Colonic mucosa (tissue), 4 donors: ENCODE measurements at regions not wholly inside any gene's neighbourhood (a gene's known extent, or its start where the extent isn't known, plus 50 kb on each side); places are given as distances from the start of the nearest gene placed in this dataset.
"Not testable (repeated sequence)": the region's sequence is repeated elsewhere in the genome, so short reads cannot be mapped to it uniquely, and the experiment has no call there.

Source experiments
- DNase-seq: peaks from one replicate; pipeline ENCODE4 v3.0.0-alpha.2; 2020
- H3K27ac ChIP-seq: fragments of 200-600 bp; one replicate; pipeline ENCODE4 v1.8.0; 2021
- H3K27me3 ChIP-seq: fragments of 200-600 bp; one replicate; pipeline ENCODE4 v1.8.0; 2021
- H3K36me3 ChIP-seq: fragments of 200-600 bp; one replicate; pipeline ENCODE4 v1.8.0; 2021
- H3K4me1 ChIP-seq: fragments of 200-600 bp; one replicate; pipeline ENCODE4 v1.8.0; 2021; ENCODE audit warnings: mild to moderate bottlenecking
- H3K4me3 ChIP-seq: fragments of 200-600 bp; one replicate; pipeline ENCODE4 v1.8.0; 2021
- H3K9ac ChIP-seq, 2 donors: one replicate each; pipeline ENCODE4 v1.7.0; 2013; ENCODE audit warnings: control low read depth in 2 of 2, low read depth in 2 of 2, low read length in 2 of 2
- H3K9me3 ChIP-seq: fragments of 200-600 bp; one replicate; pipeline ENCODE4 v1.8.0; 2021
- intact Hi-C: fragments of 100-400 bp; cut with DNase I; formaldehyde crosslinking; loops from one replicate; pipeline ENCODE4 v1.14.1; 2022
- TF ChIP-seq, protein P1 (sequence below): fragments of 200-600 bp; IDR thresholded peaks from one replicate; pipeline ENCODE4 v1.8.0; 2022; ENCODE audit warnings: antibody characterized with exemption, mild to moderate bottlenecking
- donor health status: healthy.
- donor health status: DM: no; HTN: no; CAD: no.
- donor health status: DM: no; HTN: no; CAD: no.

DNA sequence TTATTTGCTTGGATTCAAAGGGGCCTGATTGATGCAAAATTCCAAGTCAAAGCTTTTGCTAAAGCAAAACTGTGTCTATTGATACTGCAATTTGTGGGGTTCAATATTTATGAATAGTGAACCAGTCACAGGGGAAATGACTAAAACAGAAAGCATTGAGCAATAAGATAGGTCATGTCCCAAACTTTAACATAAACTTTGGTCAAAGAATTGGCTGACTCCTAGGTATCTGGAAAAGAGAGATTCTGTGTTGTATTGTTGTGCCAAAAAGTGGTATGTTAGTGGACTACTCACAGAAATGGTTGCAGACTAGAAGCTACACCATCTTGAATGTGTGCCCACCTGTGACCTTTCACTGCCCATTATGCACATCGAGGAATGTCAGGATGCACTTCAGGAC lies 585.5 kb upstream of the RGMB start:
- Histone ChIP-seq H3K9ac (no peak overlapping the region), H3K9me3 (no peaks in the 10 kb centered on the region), H3K27ac (no peak overlapping the region), H3K27me3 (no peaks in the 10 kb centered on the region), H3K36me3 (no peaks in the 10 kb centered on the region), H3K4me3 (no peak overlapping the region), H3K4me1 (no peaks in the 10 kb centered on the region)
- no peak for DNase-seq
- TF ChIP-seq, protein P1, sequence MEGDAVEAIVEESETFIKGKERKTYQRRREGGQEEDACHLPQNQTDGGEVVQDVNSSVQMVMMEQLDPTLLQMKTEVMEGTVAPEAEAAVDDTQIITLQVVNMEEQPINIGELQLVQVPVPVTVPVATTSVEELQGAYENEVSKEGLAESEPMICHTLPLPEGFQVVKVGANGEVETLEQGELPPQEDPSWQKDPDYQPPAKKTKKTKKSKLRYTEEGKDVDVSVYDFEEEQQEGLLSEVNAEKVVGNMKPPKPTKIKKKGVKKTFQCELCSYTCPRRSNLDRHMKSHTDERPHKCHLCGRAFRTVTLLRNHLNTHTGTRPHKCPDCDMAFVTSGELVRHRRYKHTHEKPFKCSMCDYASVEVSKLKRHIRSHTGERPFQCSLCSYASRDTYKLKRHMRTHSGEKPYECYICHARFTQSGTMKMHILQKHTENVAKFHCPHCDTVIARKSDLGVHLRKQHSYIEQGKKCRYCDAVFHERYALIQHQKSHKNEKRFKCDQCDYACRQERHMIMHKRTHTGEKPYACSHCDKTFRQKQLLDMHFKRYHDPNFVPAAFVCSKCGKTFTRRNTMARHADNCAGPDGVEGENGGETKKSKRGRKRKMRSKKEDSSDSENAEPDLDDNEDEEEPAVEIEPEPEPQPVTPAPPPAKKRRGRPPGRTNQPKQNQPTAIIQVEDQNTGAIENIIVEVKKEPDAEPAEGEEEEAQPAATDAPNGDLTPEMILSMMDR, result no peak
- intact Hi-C loops, result no loop called here

DNA sequence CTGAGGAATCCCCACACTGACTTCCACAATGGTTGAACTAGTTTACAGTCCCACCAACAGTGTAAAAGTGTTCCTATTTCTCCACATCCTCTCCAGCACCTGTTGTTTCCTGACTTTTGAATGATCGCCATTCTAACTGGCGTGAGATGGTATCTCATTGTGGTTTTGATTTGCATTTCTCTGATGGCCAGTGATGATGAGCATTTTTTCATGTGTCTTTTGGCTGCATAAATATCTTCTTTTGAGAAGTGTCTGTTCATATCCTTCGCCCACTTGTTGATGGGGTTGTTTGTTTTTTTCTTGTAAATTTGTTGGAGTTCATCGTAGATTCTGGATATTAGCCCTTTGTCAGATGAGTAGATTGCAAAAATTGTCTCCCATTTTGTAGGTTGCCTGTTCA lies 583.1 kb upstream of the RGMB start:
- H3K9ac ChIP-seq, H3K4me3 ChIP-seq, H3K27ac ChIP-seq, H3K9me3 ChIP-seq, H3K36me3 ChIP-seq, H3K27me3 ChIP-seq, intact Hi-C loops, DNase-seq, H3K4me1 ChIP-seq: not testable (repeated sequence)

GRCh38 chr5:98193921-98194760 lies 579.3 kb upstream of the RGMB start:
- Histone ChIP-seq H3K9ac (no peak overlapping the region), H3K9me3 (no peaks in the 10 kb centered on the region), H3K4me1 (no peaks in the 10 kb centered on the region), H3K4me3 (no peak overlapping the region), H3K27ac (no peak overlapping the region), H3K27me3 (no peaks in the 10 kb centered on the region), H3K36me3 (no peaks in the 10 kb centered on the region)
- DNase-seq, result no peak
- intact Hi-C loops, result no loop called here
- TF ChIP-seq, protein P1, result no peak

GRCh38 chr5:98200726-98201541 lies 572.5 kb upstream of the RGMB start:
- no peak overlapping the region for H3K9ac ChIP-seq
- intact Hi-C loops, result no loop called here

DNA sequence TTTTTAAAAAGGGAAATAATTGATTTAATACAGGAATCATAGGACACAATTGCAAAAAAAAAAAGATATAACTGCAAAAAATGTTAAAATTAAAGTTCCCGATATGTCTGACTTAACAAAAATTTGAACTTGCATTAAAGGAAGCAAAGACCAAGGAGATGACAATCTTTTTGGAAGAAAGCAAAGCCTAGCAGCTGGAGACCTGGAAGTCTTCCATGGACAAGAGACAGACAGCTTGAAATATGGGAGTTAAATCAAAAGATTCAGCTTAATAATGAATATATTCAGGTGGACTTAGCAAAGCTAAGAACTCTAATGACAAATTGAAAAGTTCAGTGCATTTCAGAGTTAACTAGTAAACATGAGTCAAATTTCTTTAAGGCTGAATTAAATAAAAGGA lies 568.7 kb upstream of the RGMB start:
- no peaks in the 10 kb centered on the region for H3K36me3 ChIP-seq
- intact Hi-C loops, result no loop called here
- no peak overlapping the region for H3K4me3 ChIP-seq
- H3K4me1 ChIP-seq, result no peaks in the 10 kb centered on the region
- H3K27ac ChIP-seq, result no peak overlapping the region
- H3K9ac ChIP-seq, result no peak overlapping the region
- no peak for DNase-seq
- no peaks in the 10 kb centered on the region for H3K9me3 ChIP-seq
- TF ChIP-seq, protein P1, result no peak
- no peaks in the 10 kb centered on the region for H3K27me3 ChIP-seq

More at GRCh38 chr5:98200726-98201541, 572.5 kb upstream of the RGMB start:
- no peak for DNase-seq
- H3K27me3 ChIP-seq, result no peaks in the 10 kb centered on the region
- no peak overlapping the region for H3K27ac ChIP-seq
- H3K4me1 ChIP-seq, result no peaks in the 10 kb centered on the region
- no peak overlapping the region for H3K4me3 ChIP-seq
- no peaks in the 10 kb centered on the region for H3K9me3 ChIP-seq
- H3K36me3 ChIP-seq, result no peaks in the 10 kb centered on the region
- TF ChIP-seq, protein P1, result no peak
